SK-N-SH (cell line): ENCODE measurements at regions not wholly inside any gene's neighbourhood (a gene's known extent, or its start where the extent isn't known, plus 50 kb on each side); places are given as distances from the start of the nearest gene placed in this dataset.

Experiments
- CTCF ChIA-PET: fragments of 300-600, 350-600 bp; formaldehyde crosslinking; extraction: SDS; loops from one replicate; lab custom pipeline; 2021; lab: Yijun Ruan, JAX
- POLR2A ChIA-PET: fragments of 350-600 bp; sonication (Branson Sonifier 250); formaldehyde crosslinking; extraction: SDS; loops from one replicate; lab custom pipeline; 2020; ENCODE audit warnings: antibody characterized with exemption, inconsistent platforms; lab: Yijun Ruan, JAX
- DNase-seq: peaks from one replicate; pipeline ENCODE4 v3.0.0; 2012
- H2AFZ ChIP-seq: fragments of 200-600 bp; sonication (generic); 2 replicates; pipeline ENCODE4 v1.8.1; 2016; ENCODE audit warnings: antibody characterized with exemption, mild to moderate bottlenecking, low read depth
- H3F3A ChIP-seq: fragments of 200-600 bp; sonication (generic); replicated peaks from 2 replicates; pipeline ENCODE3; 2016; ENCODE audit warnings: antibody characterized with exemption, mild to moderate bottlenecking; ENCODE audit not compliant: insufficient read depth
- H3K27ac ChIP-seq, 2 experiments: fragments of 200-500 bp in 1 of 2; fragments of 200-600 bp in 1 of 2; sonication (Bioruptor generic) in 1 of 2; sonication (generic), shearing (Covaris generic) in 1 of 2; 2 replicates each; pipeline versions ENCODE4 v1.5.1 to v1.6.1; 2014 to 2016; ENCODE audit warnings: low read depth in 2 of 2, inconsistent platforms in 1 of 2, low read length in 1 of 2, mild to moderate bottlenecking in 1 of 2, mixed read lengths in 1 of 2
- H3K27me3 ChIP-seq: fragments of 200-600 bp; sonication (generic), shearing (Covaris generic); 2 replicates; pipeline ENCODE4 v1.6.1; 2016; ENCODE audit warnings: mixed run types; ENCODE audit not compliant: insufficient read depth
- H3K36me3 ChIP-seq, 2 experiments: fragments of 200-500 bp in 1 of 2; fragments of 200-600 bp in 1 of 2; sonication (Bioruptor generic) in 1 of 2; sonication (generic) in 1 of 2; replicated peaks in 1 of 2; 2 replicates each; pipeline versions ENCODE3 to v1.5.1; 2014 to 2016; ENCODE audit warnings: low read length in 1 of 2, mild to moderate bottlenecking in 1 of 2; ENCODE audit not compliant: insufficient read depth in 2 of 2, control insufficient read depth in 1 of 2
- H3K4me1 ChIP-seq, 2 experiments: fragments of 200-500 bp in 1 of 2; fragments of 200-600 bp in 1 of 2; sonication (Bioruptor generic) in 1 of 2; sonication (generic), shearing (Covaris generic) in 1 of 2; 2 replicates each; pipeline versions ENCODE4 v1.5.1 to v1.6.1; 2014 to 2016; ENCODE audit warnings: low read depth in 1 of 2, low read length in 1 of 2, mixed run types in 1 of 2; ENCODE audit not compliant: insufficient read depth in 2 of 2, control insufficient read depth in 1 of 2
- H3K4me2 ChIP-seq: fragments of 200-600 bp; sonication (generic), shearing (Covaris generic); 2 replicates; pipeline ENCODE4 v1.6.1; 2017; ENCODE audit warnings: mixed run types
- H3K4me3 ChIP-seq, 2 experiments: fragments of 200-500 bp in 1 of 2; fragments of 200-600 bp in 1 of 2; sonication (Bioruptor generic) in 1 of 2; sonication (generic), shearing (Covaris generic) in 1 of 2; 2 replicates each; pipeline versions ENCODE4 v1.5.1 to v1.8.1; 2014 to 2016; ENCODE audit warnings: low read depth in 2 of 2, inconsistent platforms in 1 of 2, low read length in 1 of 2, mild to moderate bottlenecking in 1 of 2, mixed read lengths in 1 of 2, moderate library complexity in 1 of 2
- H3K79me2 ChIP-seq: fragments of 200-600 bp; sonication (generic); 2 replicates; pipeline ENCODE4 v1.8.1; 2017; ENCODE audit warnings: mild to moderate bottlenecking; ENCODE audit not compliant: insufficient read depth
- H3K9ac ChIP-seq: fragments of 200-600 bp; sonication (generic); 2 replicates; pipeline ENCODE4 v1.6.1; 2017; ENCODE audit warnings: mixed run types
- H3K9me2 ChIP-seq: fragments of 200-600 bp; sonication (generic); 2 replicates; pipeline ENCODE4 v1.6.1; 2017; ENCODE audit warnings: mixed run types
- H3K9me3 ChIP-seq: fragments of 200-600 bp; sonication (generic); 2 replicates; pipeline ENCODE4 v1.6.1; 2017; ENCODE audit warnings: mixed run types, mild to moderate bottlenecking, moderate library complexity
- H4K20me1 ChIP-seq: fragments of 200-600 bp; sonication (generic); 2 replicates; pipeline ENCODE4 v1.6.1; 2017; ENCODE audit warnings: mild to moderate bottlenecking, mixed run types; ENCODE audit not compliant: insufficient read depth
- ELF1 ChIP-seq: IDR thresholded peaks from 2 replicates; pipeline ENCODE4 v1.4.0; 2012
- EP300 ChIP-seq, 2 experiments: IDR thresholded peaks; 2 replicates each; pipeline versions ENCODE4 v1.4.0 to v1.6.1; 2012; ENCODE audit warnings: borderline replicate concordance in 1 of 2, low read depth in 1 of 2, low read length in 1 of 2
- FOSL2 ChIP-seq: IDR thresholded peaks from 2 replicates; pipeline ENCODE4 v1.4.0; 2012; ENCODE audit warnings: low read depth, mild to moderate bottlenecking, moderate library complexity, borderline replicate concordance
- FOXM1 ChIP-seq: IDR thresholded peaks from 2 replicates; pipeline ENCODE4 v1.4.0; 2012; ENCODE audit warnings: low read depth, mild to moderate bottlenecking
- GATA2 ChIP-seq: sonication (generic); formaldehyde crosslinking; IDR thresholded peaks from 2 replicates; pipeline ENCODE4 v1.5.0; 2020; ENCODE audit warnings: mild to moderate bottlenecking, missing genetic modification reagents
- JUND ChIP-seq: IDR thresholded peaks from 2 replicates; pipeline ENCODE4 v1.4.0; 2012
- MEF2A ChIP-seq: IDR thresholded peaks from 2 replicates; pipeline ENCODE4 v1.4.0; 2012; ENCODE audit warnings: low read depth, borderline replicate concordance
- MXI1 ChIP-seq: IDR thresholded peaks from 2 replicates; pipeline ENCODE4 v1.6.1; 2012; ENCODE audit warnings: mild to moderate bottlenecking, low read depth, low read length, improper control_type of control experiment
- NRF1 ChIP-seq: IDR thresholded peaks from 2 replicates; pipeline ENCODE4 v1.6.1; 2012; ENCODE audit warnings: low read depth, mild to moderate bottlenecking, low read length
- RCOR1 ChIP-seq: fragments of 150-350 bp; IDR thresholded peaks from 2 replicates; pipeline ENCODE4 v1.6.1; 2017; ENCODE audit warnings: antibody characterized with exemption, low read length
- RFX5 ChIP-seq: IDR thresholded peaks from 2 replicates; pipeline ENCODE4 v1.6.1; 2012; ENCODE audit warnings: mild to moderate bottlenecking, improper control_type of control experiment, low read length
- SIN3A ChIP-seq: IDR thresholded peaks from 2 replicates; pipeline ENCODE4 v1.6.1; 2012; ENCODE audit warnings: low read depth, mild to moderate bottlenecking, low read length, moderate library complexity, borderline replicate concordance
- TAF1 ChIP-seq: IDR thresholded peaks from 2 replicates; pipeline ENCODE4 v1.6.1; 2012; ENCODE audit warnings: low read depth, mild to moderate bottlenecking, low read length, moderate library complexity, borderline replicate concordance
- TCF12 ChIP-seq: IDR thresholded peaks from 2 replicates; pipeline ENCODE4 v1.4.0; 2012
- TEAD4 ChIP-seq: IDR thresholded peaks from 2 replicates; pipeline ENCODE4 v1.4.0; 2012; ENCODE audit warnings: mild to moderate bottlenecking, borderline replicate concordance; ENCODE audit not compliant: insufficient read depth
- YY1 ChIP-seq: IDR thresholded peaks from 2 replicates; pipeline ENCODE4 v1.4.0; 2012; ENCODE audit warnings: low read depth, mild to moderate bottlenecking
- WGBS: methylation state at CpG from one replicate; pipeline ENCODE4 v1.1.6; 2017; ENCODE audit warnings: low lambda C conversion rate; 5-methylcytosine and 5-hydroxymethylcytosine counted together
- TF ChIP-seq, protein P1 (sequence below): IDR thresholded peaks from 2 replicates; pipeline ENCODE4 v1.4.0; 2012; ENCODE audit warnings: low read depth
- TF ChIP-seq, protein P2 (sequence below): IDR thresholded peaks from 2 replicates; pipeline ENCODE4 v1.6.1; 2012; ENCODE audit warnings: mild to moderate bottlenecking, low read depth, low read length, moderate library complexity
- TF ChIP-seq, protein P3 (sequence below): IDR thresholded peaks from 2 replicates; pipeline ENCODE4 v1.4.0; 2012; ENCODE audit warnings: low read depth, borderline replicate concordance

DNA sequence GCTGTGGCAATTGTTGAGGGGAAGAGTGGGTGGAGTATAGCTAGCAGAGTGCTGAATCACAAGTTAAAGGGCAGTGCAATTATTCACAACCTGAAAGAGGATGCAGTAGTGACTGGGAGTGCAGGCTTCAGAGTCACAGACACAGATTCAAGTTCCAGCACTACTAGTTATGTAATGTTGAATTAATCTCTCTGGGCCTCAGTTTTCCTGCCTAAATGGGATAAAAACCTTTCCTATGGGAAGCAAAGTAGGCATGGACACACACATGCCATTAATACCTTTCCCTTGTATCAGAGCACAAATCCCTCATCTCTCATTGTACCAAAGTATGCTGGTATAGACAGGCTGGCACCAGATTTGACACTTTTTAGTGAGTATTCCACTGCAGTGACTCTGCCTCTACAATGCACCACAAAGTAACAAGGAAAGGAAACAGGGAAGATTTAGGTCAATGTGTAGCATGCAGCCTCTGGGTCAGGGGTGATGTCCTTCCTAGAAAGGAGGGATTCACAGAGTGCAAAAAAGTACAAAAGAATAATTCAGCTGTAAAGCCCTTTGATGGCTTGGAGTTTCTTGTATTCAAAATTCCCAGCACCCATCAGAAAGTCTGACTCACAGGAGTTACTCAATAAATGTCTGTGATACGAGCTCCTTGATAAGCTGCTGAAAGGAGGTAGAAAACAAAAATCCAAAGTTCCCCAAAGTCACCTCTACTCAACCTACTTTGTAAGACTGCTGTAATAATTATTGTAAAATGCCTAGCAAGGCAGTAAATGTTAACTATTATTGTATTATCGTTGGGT lies 507.5 kb upstream of the TGFBR2 start:
- H3K27me3 ChIP-seq: no peaks in the 10 kb centered on the region
- DNase-seq: no peak

More for the DNA sequence above, 507.5 kb upstream of the TGFBR2 start:
- TF ChIP-seq TCF12 (peak; percentile 39; the same call in 1 of the 2 replicates), ELF1 (no peak), RFX5 (no peak), NRF1 (no peak), MXI1 (no peak), SIN3A (no peak), TAF1 (no peak), FOXM1 (no peak), YY1 (no peak), FOSL2 (peak; percentile 19; the same call in 1 of the 2 replicates), EP300 (IDR thresholded peaks at IDR 0.05; ENCODE audit: borderline replicate concordance in 1 of 2, low read depth in 1 of 2, low read length in 1 of 2) (0 out of 4 replicates have a peak, but pooled peaks of 1 of the 2 experiments have one; percentile 33), RCOR1 (no peak), TEAD4 (no peak), MEF2A (no peak), GATA2 (no peak), JUND (no peak; the same call in 1 of the 2 replicates)
- TF ChIP-seq, protein P1, sequence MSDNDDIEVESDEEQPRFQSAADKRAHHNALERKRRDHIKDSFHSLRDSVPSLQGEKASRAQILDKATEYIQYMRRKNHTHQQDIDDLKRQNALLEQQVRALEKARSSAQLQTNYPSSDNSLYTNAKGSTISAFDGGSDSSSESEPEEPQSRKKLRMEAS: no peak
- TF ChIP-seq, protein P2, sequence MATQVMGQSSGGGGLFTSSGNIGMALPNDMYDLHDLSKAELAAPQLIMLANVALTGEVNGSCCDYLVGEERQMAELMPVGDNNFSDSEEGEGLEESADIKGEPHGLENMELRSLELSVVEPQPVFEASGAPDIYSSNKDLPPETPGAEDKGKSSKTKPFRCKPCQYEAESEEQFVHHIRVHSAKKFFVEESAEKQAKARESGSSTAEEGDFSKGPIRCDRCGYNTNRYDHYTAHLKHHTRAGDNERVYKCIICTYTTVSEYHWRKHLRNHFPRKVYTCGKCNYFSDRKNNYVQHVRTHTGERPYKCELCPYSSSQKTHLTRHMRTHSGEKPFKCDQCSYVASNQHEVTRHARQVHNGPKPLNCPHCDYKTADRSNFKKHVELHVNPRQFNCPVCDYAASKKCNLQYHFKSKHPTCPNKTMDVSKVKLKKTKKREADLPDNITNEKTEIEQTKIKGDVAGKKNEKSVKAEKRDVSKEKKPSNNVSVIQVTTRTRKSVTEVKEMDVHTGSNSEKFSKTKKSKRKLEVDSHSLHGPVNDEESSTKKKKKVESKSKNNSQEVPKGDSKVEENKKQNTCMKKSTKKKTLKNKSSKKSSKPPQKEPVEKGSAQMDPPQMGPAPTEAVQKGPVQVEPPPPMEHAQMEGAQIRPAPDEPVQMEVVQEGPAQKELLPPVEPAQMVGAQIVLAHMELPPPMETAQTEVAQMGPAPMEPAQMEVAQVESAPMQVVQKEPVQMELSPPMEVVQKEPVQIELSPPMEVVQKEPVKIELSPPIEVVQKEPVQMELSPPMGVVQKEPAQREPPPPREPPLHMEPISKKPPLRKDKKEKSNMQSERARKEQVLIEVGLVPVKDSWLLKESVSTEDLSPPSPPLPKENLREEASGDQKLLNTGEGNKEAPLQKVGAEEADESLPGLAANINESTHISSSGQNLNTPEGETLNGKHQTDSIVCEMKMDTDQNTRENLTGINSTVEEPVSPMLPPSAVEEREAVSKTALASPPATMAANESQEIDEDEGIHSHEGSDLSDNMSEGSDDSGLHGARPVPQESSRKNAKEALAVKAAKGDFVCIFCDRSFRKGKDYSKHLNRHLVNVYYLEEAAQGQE: no peak
- TF ChIP-seq, protein P3, sequence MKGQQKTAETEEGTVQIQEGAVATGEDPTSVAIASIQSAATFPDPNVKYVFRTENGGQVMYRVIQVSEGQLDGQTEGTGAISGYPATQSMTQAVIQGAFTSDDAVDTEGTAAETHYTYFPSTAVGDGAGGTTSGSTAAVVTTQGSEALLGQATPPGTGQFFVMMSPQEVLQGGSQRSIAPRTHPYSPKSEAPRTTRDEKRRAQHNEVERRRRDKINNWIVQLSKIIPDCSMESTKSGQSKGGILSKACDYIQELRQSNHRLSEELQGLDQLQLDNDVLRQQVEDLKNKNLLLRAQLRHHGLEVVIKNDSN: no peak
- Histone ChIP-seq H3K36me3 (no peaks in the 10 kb centered on the region), H3K9ac (no peak overlapping the region), H3K4me1 (peaks cover 0 to 13% of the 10 kb centered on the region in 2 experiments; a peak in 1 of 4 replicates), H4K20me1 (no peaks in the 10 kb centered on the region), H3K9me3 (no peaks in the 10 kb centered on the region; the same call in 1 of the 2 replicates), H3K4me3 (no peak overlapping the region), H3K9me2 (no peaks in the 10 kb centered on the region; the same call in 1 of the 2 replicates), H3F3A (peaks cover 15% of the 10 kb centered on the region), H2AFZ (no peak overlapping the region; the same call in 1 of the 2 replicates), H3K79me2 (no peaks in the 10 kb centered on the region), H3K27ac (peak overlapping the region in 1 of 2 experiments; percentile 33; a peak in 2 of 4 replicates), H3K4me2 (peak overlapping the region; percentile 26; the same call in 1 of the 2 replicates)
- ChIA-PET CTCF (no interaction called here), POLR2A (no interaction called here)
- 53% methylated on average over 2 of the region's 2 CpGs for WGBS
